AG10803 (cell line): ENCODE measurements at regions not wholly inside any gene's neighbourhood (a gene's known extent, or its start where the extent isn't known, plus 50 kb on each side); places are given as distances from the start of the nearest gene placed in this dataset.

Source experiments
- DNase-seq: peaks from one replicate; pipeline ENCODE4 v3.0.0; 2010; ENCODE audit warnings: low read depth
- H3K4me3 ChIP-seq: 2 replicates; pipeline ENCODE4 v1.5.1; 2011; ENCODE audit warnings: mild to moderate bottlenecking, low read length, control low read depth
- CTCF ChIP-seq: conservative IDR thresholded peaks from 2 replicates; pipeline ENCODE4 v1.5.1; 2011; ENCODE audit warnings: mild to moderate bottlenecking, low read length, control low read depth, inconsistent platforms

DNA sequence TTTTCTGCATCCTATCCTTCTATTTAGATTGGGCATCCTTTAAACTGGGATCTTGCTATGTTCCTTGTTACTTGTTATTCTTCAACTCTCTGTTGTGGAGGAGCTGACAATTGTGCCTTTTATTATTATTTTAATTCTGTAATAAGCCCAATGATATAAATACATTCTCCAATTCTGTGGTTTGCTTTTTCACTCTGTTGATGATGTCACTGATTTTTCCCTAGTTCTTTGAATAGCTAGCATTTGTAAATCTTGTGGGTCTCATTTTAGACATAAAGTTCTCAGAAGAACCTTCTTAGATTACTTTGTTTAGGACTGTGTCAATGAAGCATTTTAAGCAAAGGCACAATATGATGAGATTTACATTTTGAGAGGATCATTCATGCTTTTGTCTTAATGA lies 79.5 kb upstream of the SLC8A1 start:
- TF ChIP-seq CTCF, result no peak
- no peak overlapping the region for H3K4me3 ChIP-seq
- no peak for DNase-seq

DNA sequence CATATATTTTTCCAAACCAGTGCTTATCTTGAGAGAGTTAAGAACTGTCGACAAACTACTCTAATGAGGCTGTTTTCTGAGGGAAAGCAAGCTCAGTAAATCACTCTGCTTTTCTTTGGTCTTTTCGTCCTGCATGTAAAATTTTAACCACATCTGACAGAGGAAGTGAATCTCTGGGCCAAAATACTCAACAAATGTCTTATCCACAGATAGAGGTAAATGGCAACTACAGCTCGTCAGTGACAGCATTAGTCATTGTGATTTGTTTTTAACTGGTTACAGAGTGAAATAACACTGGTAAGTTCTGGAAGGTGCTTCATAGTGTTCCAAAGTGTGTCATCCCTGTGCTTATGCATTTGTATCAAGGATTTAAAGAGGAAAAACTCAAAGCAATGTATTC lies 82.6 kb upstream of the SLC8A1 start:
- no peak overlapping the region for H3K4me3 ChIP-seq
- DNase-seq, result no peak
- TF ChIP-seq CTCF, result no peak

DNA sequence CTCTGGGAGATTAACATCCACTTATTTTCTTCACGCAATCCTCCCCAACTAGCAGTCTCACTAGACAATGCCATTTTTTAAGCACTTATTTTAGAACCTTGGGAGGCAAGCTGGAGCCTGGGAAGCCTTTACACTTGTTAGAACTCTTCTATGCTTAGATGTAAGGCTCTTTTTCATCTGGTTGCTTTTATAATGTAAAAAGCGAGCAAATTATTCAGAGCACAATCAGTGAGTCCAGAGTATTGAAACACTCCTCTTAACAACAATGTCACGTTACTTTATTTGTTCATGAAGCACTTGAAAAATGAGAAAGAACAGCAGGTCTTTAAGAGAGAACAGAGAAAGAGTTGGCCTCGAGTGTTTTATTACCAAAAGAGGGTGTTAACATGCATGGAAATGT lies 84.1 kb upstream of the SLC8A1 start:
- no peak for TF ChIP-seq CTCF
- DNase-seq, result no peak
- H3K4me3 ChIP-seq, result no peak overlapping the region

DNA sequence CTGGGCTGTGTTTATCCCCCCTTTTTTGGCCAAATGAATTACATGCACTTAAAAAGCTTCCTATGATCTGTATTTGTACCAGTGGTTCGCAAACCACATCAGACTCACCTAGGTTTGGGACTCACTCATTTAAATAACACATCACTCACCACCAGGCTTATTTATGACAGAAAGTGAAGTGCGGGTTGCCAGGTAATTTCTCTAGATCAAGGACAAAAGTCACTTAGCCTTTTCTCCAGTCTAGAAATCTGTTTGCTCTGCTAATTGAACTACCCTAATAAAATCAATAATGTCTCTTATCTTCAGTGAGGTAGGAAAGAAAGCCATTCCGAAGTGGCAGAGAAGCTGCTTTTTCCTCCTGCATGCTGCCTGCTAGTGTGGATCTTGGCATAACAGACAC lies 88.1 kb upstream of the SLC8A1 start:
- DNase-seq, result no peak
- no peak for TF ChIP-seq CTCF
- no peak overlapping the region for H3K4me3 ChIP-seq

DNA sequence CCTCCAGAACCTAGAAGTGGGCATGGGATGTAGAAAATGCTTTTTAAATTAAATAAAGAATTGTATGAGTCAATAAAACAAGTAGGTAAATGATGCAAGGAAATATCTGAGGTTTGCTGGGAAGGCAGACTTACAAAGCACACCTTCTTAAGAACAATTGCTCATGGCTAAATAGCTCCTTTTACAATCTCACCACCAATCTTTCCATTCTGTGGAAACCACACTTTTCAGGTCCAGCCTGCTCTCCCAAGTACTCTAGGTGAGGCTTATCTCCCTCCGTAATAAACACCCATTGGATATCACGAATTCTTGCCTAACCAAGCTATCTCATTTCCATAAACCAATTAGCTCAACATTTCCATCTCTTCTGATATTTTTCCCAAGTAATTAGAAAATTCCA lies 91.5 kb upstream of the SLC8A1 start:
- TF ChIP-seq CTCF, result no peak
- H3K4me3 ChIP-seq, result no peak overlapping the region
- DNase-seq, result no peak

DNA sequence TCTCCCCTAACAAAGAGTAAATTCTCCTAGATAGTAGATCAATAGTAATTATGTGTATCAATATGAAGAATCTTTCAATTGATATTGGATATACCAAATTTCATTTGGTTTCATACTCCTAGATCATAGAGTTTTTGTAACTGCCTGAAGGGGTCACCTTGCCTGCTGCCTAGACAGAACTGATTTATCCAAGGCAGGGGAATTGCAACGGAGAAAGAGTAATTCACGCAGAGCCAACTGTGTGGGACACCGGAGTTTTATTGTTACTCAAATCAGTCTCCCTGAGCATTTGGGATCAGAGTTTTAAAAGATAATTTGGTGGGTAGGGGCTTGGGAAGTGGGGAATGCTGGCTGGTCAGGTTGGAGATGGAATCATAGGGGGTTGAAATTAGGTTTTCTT lies 92.2 kb upstream of the SLC8A1 start:
- no peak for DNase-seq
- H3K4me3 ChIP-seq, result no peak overlapping the region
- TF ChIP-seq CTCF, result no peak

- no peak overlapping the region for H3K4me3 ChIP-seq
- DNase-seq, result no peak
- no peak for TF ChIP-seq CTCF
Observed at GRCh38 chr2:40545645-40546044, 93.8 kb upstream of the SLC8A1 start.
